ENCODE measurements at regions not wholly inside any gene's neighbourhood (a gene's known extent, or its start where the extent isn't known, plus 50 kb on each side); places are given as distances from the start of the nearest gene placed in this dataset.
"Not testable (repeated sequence)": the region's sequence is repeated elsewhere in the genome, so short reads cannot be mapped to it uniquely, and the experiment has no call there.

DNA sequence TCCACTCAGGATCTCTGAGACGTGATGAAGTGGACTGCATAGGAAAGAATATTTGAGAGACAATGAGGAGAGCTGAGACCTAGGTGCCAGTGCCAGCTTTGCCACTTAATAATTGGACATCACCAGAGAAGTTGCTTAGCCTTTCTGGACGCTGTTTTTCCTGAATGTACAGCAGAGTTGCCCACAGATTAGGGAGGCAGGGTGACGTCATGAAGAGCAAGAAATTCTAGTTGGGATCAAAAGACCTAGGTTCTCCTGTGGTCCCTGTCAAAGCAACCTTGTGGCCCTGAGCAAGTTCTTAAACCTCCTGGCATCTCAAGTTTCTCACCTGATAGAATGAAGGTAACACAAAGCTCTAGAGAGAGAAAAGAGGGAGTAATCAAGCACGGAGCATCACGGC is 174.6 kb upstream of the TENM4 start:
- DNase-seq (ENCODE audit: low read depth, low spot score) = no peak

DNA sequence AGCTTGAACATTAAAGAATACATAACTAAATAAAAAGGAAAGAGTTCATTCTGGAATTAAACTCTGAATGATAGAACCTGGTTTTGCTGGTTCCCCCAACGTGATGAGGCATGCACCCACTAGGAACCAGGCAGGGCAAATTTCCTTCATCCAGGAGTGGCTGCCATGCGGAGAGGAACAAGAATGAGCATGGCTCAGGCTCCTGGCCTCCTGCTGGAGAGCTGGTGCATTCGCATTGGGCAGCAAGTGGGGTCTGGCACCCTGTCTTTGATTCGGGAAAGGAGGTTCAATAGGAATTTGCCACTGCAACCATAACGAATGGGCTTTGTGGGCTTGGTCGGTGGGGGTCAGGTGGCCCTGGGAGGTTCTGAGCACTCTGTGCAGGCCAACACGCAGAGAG is 169.8 kb upstream of the TENM4 start:
- no peak for DNase-seq (ENCODE audit: low read depth, low spot score)

DNA sequence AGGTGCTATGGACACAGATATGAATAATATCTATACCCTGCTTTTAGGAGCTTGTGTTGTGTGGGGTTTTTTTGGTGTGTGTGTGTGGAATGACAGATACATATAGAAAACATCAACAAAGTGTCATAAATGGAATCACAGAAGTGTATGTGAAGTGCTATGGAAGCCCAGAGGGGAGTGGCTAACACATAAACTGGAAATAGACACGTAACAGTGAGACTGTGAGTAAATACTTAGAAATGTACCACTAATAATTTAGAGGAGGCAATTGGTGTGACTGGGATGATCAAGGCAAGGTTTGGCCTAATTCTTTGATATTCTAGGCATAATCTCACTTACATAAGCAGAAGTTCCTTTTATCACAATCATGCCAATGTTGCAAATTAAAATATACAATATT is 169.3 kb upstream of the TENM4 start:
- DNase-seq (ENCODE audit: low read depth, low spot score) = no peak

DNA sequence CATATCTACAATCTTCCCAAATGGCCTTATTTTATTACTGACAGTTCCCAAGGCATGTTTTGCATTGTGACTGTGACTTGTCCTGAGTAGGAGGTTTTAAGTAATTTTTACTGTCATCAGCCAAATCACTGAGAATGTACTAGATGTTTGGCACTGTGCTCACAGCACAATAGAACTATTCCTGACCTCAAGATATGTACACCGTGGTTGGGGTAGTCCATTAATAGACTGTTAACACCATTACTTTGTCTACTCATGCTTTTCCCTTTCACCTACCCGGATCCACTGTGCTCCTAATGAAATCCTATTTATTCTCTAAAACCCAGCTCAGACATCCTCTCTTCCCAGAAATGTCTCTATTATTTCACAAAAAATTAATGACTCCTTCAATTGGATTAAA is 168.7 kb upstream of the TENM4 start:
- DNase-seq (ENCODE audit: low read depth, low spot score) = no peak

DNA sequence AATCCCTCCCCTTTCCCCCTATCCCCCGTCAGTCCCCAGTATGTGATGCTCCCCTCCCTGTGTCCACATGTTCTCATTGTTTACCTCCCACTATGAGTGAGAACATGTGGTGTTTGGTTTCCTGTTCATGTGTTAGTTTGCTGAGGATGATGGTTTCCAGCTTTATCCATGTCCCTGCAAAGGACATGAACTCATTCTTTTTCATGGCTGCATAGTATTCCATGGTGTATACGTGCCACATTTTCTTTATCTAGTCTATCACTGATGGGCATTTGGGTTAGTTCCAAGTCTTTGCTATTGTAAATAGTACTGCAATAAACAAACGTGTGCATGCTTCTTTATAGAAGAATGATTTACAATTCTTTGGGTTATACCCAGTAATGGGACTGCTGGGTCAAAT is 165.6 kb upstream of the TENM4 start:
- not testable (repeated sequence) for DNase-seq (ENCODE audit: low read depth, low spot score)

DNA sequence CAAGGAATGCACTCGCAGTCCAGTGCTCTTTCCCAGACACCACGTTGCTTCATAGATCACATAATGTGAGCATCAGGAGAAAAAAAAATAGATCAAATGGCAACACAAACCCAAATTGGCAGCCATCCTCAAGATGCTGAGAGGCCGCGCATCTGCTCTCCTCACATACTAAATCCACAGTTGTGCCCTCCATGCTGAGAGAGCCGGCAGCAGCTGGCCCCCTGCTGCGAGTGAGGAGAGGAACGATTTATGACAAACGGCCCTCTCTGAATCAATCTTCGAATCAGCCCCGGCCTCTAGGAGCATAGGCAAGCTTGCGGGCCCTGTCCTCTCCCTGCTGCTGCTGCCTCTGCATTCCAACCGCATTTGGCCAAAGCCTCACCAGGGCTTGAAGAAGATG is 159.9 kb upstream of the TENM4 start:
- DNase-seq (ENCODE audit: low read depth, low spot score) = no peak

DNA sequence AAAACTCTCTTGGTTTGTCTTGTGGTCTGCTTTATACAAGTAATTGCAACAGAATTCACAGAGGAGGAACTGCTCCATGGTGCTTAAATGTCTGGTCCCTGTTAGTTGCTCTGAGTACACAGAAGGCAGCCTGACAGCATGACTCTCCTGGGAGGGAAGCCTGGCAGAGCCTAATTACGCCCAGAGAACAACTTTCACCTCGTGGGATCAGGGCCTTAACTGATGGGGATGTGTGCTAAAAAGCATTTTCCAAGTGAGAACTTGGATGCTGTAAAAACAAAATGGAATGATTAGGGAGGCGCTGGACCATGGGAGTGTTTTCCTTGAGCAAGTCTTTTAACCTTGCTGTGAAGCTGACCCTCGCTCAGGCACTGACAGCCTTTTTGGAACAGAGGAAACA is 154.0 kb upstream of the TENM4 start:
- no peak for DNase-seq (ENCODE audit: low read depth, low spot score)

DNA sequence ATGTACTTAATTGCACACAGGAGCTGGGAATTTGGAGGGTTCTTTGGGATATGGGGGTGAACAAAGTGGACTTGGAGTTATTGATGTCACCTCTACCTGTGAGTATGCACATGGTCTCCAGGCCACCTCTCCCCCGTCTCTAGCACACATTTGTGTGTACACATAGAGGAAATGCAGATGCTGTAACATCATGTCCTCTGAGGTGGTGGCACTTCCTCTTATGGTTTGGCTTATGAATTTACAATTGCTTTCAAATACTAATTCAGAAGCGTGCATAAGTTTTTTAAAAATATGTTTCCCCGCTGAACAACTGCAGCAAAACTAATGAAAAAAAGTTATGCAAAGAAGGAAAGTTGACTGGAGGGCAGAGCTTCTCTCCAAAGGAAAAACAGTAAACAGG is 152.0 kb upstream of the TENM4 start:
- DNase-seq (ENCODE audit: low read depth, low spot score) = no peak

DNA sequence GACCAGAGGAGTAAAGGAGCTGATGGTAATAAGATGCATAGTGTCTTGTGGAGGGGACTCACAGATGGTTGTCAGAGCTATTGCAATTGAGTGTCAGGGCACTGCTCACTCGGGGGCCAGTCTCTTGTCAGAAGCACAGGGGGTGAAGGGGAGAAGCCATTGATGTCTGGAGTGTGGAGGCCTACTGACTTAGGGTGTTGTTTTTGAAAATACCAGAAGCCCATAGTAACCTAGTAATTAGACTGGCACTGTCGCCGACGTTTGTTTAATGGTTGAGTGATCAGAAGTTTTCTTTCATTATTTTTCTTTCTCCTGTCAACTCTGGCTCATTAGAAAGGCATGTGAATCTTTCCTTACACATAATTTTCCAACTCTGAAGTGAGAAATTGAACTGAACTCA is 151.6 kb upstream of the TENM4 start:
- no peak for DNase-seq (ENCODE audit: low read depth, low spot score)

DNA sequence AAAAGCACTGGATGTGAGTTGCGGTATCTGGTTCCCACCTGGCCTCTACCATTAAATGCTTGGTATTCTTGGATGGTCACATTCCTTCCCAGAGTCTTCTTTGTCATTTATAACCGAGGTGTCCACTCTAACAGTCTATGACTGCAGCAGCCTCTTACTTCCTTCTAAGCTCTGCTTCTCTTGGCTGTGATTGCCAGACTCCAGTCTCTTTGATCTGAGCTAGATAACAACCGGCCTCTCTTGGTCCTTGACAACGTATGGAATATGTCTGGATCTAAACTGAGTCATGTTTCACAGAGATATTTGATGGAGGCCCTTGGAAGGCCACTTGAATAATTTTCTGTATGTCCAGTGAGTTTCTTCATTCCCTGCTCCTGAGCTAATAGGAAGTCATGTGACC is 141.6 kb upstream of the TENM4 start:
- no peak for DNase-seq (ENCODE audit: low read depth, low spot score)

DNA sequence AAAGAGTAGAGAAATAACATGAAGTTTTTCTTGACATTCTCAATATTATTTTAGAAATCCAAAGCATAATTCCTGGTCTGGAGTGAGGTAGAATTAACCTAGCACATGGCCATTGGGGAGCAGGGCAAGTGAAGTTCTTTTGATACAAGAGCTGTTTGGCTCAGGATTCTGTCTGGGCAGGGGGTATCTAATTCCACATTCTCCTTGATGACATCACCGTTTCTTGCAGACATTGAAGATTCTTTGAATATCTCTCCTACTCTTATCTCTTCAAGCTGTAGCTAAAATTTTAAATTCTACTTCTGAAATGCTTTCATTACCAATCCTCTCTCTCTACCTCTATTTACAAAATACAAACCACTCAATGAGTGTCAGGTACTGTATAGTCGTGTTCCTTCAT is 138.2 kb upstream of the TENM4 start:
- no peak for DNase-seq (ENCODE audit: low read depth, low spot score)

DNA sequence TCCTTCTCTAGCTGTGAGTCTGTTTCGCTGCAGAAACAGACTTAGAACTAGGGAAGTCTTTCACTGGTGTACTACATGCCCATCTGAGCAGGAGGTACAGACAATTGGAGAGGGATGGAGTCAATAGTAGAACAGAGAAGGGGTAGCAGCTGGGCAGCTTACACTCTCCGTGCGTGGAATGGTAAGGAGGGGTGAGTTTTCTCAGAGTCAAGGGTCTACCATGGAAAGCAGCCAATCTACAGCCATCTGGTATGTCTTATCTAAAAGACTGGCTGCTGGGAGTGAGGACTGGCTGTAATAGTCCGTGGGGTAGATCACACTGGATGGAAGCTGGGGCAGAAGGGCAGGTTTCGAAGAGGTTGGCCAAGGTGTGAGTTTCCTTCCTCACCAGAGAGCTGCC is 137.3 kb upstream of the TENM4 start:
- no peak for DNase-seq (ENCODE audit: low read depth, low spot score)

DNA sequence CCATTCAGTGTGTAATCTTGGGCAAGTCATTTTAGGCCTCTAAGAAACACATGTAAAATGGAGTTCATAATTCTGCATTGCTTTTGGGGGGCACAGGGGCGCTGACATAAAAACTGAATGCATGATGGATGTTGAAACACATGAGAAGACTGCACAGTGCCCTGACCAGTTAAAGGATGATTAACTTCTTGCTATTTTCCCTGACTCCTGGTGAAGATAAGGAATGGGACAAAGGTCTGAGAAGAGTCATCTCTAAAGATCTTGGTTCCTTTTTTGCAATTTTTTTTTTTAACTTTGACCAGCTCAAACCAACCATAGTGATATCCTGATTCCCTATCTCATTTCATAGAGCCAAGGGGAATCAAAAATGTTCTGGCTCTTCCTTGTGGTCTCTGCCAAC is 134.9 kb upstream of the TENM4 start:
- no peak for DNase-seq (ENCODE audit: low read depth, low spot score)

DNA sequence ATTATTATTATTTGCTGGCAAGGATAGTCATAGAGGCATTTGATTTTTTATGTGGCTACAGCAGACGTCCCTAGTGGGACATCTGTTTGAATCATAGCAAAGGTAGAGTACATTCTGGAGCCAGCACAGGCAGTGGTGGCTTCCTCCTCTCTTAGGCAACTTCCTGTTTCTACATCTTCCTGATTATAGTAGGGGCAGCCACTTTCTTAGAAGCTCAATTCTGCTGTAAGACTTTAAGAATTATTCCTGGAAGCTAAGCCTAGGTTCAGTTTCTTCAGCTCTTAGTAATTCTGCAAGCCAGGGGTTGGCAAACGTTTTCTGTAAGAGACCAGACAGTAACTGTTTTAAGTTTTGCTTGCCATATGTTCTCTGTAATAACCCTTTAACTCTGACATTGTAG is 129.3 kb upstream of the TENM4 start:
- DNase-seq (ENCODE audit: low read depth, low spot score) = no peak

DNA sequence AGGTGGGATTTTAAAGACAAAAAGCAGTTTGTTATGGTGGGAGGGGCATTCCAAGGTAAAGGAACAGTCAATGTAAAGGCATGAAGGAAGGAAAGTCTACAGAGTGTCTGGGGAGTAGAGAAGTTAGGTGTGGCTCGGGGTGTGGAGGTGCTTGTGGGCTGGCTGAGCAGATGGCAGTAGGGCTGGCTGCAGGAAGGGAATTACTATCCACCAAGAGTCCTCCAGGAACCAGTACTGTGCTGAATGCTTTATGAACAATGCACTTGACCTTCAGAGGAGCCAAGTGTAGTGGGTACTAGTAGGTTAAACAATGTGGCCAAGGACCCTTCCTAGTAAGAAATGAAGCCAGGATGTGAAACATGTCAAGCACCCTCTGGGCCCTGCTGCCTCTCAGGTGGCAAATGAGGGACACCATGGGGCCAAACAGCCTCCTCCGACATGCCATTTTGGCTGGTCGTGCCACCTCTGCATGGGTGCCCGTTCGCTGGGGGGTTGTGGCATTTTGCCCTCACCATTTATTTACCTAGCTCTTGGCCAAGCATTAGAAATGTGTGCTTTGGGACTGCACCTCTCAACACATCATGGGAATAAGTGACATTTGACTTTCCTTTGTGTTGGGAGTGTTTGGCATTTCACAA is 123.6 kb upstream of the TENM4 start:
- DNase-seq (ENCODE audit: low read depth, low spot score) = no peak

DNA sequence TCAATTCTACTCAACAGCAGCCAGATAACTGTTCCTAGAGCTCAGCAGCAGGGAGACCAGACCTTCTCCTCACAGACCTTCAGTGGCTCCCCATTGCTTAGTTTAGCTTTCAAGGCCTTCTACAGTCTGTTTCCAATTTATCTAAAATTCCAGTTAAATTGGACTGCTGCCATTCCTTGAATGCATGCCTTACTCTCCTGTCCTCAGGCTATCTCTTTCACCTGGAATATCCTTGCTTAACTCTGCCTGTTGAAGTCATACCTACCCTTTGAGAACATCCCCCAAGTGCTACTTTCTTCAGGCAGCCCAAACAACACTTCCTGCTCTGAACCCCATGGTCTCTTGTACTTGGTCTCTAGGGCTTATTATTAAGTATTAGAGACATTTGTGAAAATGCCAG is 120.7 kb upstream of the TENM4 start:
- no peak for DNase-seq (ENCODE audit: low read depth, low spot score)

DNA sequence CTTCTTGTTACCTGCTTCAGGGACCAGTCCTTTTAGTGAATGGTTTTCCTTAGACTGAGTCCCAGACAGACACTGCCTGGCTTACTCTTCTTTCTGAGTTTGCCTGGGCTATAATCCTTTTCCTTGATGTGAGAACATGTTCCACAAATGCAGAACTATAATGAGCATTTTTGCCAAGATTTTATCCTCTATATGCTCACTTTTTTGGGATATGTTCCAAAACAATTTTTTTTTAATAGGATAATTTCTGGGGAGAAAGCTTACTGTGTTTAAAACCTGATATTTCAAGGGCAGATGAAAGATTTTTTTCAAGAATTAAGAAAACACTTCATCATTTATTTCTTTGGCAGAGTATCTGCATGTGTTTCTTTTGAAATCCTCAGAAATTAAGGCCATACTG is 110.0 kb upstream of the TENM4 start:
- no peak for DNase-seq (ENCODE audit: low read depth, low spot score)

DNA sequence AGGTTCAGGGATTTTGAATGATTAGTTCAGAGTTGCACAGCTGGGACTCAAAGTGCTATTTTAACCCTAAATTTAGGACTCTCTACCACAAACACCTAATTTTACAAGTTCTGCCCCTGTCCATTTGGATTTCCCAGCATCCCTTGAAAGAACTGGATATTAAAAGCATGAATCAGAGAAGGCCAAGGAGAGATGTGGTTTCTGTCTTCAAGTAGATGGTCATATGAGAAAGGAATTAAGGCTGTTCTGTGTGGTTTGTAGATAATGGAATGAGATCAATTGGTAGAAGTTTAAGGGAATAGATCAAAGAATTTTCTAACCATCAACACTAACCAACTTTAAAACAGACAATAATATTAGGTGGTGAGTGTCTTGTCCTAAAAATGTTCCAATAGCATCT is 106.4 kb upstream of the TENM4 start:
- no peak for DNase-seq (ENCODE audit: low read depth, low spot score)

DNA sequence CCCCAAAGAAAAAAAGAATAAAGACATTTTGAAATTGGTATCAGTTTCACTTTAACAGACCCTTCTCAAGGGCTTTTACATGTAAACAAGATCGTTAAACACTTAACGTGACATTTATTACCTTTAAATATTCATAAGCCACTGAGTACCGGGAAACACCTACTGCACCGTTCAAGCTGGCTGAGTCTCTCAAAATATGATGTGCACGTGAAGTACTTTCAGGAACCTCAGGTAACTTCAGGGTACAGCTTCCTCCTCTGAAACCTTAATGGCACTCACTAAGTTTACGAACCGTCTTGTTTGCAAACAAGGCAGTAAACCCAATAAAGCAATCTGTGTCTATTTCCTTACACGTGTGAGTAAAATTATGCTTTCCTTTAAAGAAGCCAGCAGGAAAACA is 105.5 kb upstream of the TENM4 start:
- no peak for DNase-seq (ENCODE audit: low read depth, low spot score)

DNA sequence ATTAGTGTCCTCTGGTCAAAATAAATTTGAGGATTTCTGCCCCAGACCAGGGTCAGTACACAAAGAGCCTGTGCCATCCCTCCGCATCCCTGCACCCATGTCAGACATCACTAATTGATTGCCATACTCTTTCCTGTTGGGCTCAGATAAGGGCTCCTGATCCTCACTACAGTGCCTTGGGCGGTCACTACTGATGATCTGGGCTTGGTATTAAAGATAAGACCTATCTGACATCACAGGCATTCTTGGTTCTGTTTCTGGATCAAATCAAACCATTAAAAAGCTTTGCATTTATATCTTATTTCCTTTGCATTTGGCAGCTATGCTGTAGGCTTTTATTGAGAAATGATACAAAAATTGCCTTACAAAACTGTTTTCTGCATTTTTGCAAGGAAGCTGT is 103.5 kb upstream of the TENM4 start:
- DNase-seq (ENCODE audit: low read depth, low spot score) = no peak

DNA sequence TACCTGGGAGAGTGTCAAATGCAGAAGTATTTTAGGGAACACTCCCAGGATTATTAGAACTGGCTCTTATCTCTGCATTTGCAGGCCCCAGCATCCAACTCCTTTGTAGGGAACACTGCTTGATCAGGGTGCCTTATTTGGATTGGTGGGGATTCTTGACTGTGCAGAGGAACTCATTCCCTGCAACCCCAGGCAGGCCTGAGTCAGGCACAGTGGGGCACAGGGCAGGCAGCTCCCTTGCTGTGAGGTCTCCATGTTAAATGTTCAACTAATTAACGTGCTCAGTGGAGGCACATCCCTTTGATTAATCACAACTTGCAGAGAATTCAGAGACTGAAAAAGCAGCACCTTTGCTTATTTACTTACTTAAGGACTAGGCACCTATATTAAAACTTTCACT is 102.3 kb upstream of the TENM4 start:
- no peak for DNase-seq (ENCODE audit: low read depth, low spot score)

DNA sequence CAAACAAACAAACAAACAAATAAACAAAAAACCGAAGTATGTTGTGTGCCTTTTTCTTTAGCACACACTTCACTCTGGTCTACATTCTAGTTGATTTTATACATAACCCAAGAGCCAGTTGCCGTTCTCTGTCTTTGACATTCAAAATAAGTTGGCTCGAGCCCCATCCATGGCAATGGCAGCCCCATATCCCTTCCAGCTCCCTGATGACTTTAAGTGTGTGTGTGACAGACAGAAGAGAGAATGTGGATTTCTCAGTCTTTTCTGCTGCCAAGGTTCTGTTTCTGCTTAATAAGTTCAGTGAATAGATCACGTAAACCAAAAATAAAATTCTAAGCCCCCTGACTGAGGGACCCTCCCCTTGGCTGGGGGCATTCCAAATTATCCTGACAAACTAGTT is 100.6 kb upstream of the TENM4 start:
- no peak for DNase-seq (ENCODE audit: low read depth, low spot score)

DNA sequence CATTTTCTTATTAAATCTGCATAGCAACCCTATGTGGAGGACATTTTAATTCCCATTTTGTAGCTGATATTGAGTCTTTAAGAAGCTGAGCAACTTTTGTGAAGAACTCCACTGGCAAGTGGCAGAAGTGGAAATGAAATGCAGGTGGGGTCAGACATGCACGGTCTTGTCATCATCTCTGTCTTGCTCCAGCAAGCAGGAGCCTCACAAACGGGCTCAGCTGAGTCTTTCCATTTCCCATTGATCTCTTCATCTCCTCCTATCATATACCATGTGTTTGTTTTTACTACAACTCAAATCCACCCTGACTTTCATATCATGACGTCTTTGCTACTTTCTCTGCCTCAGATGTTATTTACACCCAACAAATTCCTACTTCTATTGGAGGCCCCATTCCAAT is 97.9 kb upstream of the TENM4 start:
- no peak for DNase-seq (ENCODE audit: low read depth, low spot score)

DNA sequence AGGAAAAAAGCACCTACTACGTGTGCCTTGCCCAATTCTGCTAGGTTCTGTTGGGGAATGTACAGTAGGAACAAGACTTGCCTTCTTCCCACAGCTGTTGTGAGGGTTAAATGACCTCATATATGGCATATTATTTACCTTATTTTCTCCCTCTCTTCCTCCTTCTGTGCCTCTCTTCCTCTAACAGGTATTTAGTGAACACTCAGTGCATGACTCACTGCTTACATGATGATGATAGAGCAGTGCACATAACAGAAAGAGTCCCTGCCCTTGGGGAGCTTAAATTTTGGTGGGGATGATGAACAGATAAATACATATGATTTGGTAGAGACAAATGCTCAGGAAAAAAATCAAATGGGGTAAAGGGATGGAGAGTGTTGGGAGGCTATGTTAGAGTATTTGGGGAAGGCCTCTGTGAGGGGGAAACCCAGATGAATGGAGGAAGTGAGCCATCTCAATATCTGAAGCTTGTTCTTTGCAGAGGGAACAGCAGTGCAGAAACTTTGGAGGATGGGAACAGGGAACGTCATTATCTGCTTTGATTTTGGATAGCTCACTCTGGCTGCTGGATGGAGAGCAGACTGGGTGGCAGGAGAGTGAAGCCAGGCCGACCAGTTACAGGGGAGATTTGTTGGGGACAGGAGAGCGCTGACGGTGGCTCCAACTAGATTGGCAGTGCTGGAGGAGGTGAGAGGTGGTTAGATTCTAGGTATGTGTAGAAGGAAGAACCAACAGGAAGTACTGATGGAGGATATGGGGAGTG is 95.5 kb upstream of the TENM4 start:
- DNase-seq (ENCODE audit: low read depth, low spot score) = no peak
